Activated CD4-positive, alpha-beta T cell treated with anti-CD3 and anti-CD28 coated beads for 48 hours (primary cell): ENCODE measurements at regions not wholly inside any gene's neighbourhood (a gene's known extent, or its start where the extent isn't known, plus 50 kb on each side); places are given as distances from the start of the nearest gene placed in this dataset.

Experiments used
- DNase-seq: peaks from one replicate; pipeline ENCODE4 v3.0.0-alpha.2; 2020

DNA sequence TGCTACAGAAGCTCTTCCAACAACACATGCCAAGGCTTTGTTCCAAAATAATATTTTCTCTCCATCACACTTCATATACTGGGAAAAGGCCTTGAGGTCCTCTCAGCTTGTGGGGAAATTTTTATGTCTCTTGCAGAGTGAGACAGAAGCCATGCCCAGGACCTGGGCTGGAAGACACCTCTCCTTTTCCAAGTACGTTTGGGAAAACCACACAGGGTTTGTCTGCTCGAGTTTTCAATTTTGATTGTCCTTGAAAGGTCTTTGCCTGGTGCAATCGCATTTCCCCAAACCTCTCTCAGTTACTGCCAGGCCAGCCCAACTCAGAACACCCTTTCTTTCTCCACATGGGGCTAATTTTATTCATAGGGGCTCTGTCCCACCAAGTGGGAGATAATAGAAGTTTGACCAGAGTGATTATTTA lies 272.2 kb downstream of the OSR1 start:
- no peak for DNase-seq

DNA sequence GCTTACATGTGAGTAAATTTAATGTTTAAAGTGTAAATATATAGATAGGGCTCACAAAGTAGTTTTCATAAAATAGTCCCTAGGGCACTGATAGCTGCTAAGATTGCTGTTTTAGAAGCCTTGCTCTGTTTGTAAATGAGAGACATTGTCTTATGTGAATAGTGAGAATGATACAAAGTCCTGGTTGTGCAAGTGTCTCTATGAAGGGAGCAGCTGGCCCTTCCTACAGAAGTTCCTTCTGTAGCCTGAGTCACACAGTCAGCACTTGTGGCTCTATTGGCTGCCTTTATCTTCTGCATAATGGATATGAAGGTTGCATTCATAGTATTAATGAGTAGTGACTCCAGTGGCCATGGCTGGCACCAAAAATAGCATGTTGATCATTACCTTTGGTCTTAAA lies 279.7 kb downstream of the OSR1 start:
- no peak for DNase-seq

DNA sequence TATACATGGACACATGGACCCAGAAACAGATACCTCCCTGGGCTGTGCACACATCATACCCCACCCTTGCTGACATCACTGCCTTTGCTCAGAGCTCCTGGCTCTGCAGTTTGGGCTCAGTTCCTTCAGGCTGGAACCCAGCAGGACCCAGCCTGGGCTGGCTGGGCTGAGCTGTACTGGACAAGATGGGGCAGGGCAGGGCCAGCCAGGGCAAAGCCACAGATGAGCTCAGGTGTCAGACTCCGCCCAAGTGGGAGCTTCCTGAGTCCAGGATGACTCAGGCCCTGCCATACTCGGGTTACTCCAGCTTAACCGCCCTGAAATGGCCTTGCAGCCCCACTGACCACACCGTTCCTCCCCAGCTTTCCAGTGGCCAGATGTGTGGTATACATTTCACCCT lies 284.9 kb downstream of the OSR1 start:
- DNase-seq, result no peak

DNA sequence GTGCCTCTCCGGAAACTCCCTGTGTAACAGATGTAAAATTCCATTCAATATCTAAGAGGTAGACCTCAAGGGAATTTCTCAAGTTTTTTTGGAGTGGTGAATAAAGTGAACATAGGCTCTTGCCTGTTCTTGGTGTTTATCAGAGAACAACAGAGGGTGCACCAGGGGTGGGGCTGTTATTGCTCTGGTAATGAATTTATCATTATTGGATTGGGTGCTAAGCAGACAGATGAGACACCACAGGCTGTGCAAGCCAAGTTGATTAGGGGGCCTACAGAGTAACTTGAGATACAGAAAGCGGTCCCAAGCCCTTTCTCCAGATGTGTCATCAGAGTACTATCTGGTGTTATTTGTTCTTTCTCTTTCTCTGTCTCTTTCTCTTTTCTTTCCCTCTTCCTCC lies 286.3 kb downstream of the OSR1 start:
- no peak for DNase-seq

DNA sequence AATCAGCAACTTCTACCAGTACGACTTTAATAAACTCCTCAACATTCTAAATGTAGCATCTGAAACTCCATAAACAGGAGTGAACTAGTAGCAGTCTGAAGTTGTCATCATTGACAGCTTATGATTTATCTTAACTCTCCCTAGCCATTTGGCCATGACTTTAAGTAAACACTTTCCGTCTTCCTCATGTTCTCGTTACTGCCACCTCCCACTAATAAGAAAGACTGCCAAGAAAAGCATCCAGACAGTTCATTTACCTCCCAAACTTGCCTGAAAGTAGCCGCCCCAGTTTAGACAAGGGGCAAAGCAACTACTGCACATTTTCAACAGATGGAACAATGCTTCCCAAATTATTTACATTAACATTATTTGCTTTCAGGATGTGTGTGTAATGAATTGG lies 287.5 kb downstream of the OSR1 start:
- DNase-seq, result no peak

DNA sequence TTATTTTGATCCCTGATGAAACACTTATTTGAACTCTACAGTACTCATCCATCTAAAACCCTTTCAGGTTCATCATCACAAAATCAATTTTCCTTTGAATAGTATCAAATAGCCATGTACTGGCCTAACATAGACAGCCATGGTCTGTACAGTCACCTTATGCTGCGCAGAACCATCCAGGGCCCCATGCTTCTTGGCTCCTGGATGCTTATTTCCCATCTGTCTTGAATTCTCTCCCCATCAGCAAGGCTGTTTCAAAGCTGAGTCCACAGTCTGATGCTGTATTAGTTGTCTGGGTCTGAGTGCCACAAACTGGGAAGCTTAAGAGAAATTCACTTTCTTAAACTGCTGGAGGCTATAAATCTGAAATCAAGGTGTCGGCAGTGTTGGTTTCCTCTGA lies 290.2 kb downstream of the OSR1 start:
- DNase-seq, result no peak

DNA sequence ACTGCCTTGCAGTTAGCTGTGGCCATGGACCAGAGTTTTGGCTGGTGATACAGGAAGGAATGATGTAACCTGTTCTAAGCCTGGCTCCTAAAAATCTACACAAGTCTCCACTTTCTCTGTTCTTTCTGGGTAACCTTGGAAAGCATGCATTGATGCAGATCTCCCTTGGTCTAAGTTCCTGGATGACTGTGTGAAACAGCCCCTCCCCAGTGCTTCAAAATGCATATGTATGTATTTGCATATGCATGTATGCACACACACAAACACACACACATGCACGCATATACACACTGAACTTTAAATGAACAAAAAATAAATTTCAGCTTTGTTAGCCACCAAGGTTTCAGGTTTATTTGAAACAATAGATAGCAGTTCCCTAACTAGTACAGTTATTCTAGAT lies 296.1 kb downstream of the OSR1 start:
- DNase-seq, result no peak

DNA sequence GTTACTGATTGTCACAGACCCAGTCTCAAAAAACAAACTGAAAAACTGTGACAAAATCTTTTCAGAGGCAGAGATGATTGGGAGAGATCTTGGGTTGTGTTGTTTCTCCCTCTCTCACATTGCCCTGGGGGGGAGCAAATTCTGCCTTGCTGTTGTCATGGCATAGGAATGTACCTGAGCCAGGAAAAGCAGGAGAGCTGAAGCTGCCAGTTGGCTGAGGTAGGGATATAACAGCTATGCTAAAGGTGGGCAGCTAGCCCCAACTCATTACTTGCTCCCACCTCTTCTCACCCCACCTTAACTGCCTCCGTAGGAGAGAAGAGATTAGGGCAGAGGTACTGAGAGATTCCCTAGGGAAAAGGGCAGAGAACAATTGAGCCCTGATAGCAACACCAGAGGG lies 299.3 kb downstream of the OSR1 start:
- DNase-seq, result no peak

DNA sequence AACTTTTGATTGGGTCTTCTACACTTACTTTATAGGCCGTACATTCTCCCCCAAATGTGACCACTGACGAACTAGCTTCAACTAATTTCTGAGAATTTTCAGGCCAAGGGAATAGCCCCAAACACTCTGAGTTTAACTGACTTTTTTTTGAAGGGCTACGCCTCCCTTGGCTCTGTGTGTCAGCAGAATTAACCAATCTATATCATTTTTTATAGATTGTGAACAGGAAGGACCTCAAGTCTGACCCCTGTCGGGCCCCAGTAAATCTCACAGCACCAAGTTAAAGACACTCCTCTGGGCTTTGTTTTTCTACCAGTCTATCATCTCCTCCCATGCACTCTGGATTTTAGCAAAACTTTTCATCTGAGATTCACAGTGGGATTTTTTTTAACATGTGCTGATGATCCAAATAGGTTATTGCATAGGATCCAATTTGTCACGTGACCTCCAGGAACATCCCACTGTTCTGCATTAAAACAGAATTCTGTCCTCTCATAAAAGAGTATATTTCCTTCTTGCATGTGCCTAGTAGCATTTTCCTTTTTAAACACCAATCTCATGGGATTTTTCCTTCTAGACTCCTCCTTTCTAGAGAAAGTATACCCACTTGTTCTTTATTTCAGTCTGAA lies 307.1 kb downstream of the OSR1 start:
- no peak for DNase-seq

DNA sequence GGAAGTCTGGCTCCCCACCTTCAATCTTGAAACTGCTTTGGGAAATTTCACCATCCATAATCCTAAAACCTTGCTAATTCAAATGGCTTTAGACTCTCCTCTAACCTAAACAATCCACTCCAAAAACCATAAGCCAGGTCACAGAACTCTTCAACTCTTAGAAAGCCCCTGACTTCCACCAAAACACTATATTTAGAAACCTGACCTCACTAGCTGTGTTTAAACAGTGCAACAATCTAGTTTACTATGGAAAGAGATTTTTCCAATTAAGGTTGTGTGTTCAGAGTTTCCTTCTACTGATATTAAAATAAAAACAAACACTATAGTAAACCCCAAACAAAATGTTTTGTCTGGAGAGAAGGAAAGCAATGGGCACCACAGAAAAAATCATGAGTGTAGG lies 308.1 kb downstream of the OSR1 start:
- DNase-seq, result no peak

DNA sequence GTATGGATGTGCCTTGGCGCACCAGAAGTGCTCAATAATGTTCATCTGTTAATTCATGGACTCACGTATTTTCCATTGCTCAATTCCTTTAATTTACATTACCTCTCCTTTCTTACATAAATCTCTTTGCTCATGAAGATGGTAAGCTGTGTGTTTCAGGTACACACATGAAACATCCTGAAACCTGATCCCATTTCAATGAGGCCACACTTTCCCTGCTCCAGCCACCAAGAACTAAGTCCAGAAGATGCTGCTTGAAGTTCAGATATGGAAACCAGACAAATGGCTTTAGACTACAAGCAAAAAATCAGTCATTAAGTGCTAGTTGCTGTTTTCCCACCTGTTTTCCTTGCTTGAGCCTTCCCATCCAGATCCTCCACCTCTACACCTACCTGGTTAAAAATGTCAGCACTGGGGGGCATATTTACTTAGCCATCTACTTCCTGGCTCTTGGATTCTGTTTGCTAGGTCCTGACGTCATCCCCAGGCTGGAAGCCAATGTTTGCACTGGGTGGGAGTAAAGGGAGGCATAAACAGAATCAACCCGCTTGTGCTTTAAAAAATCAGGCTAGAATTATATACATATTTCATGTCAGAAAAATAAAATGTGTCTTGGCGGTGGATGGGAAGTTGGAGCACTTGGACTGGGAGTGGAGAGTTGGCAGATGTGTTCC lies 309.7 kb downstream of the OSR1 start:
- no peak for DNase-seq

DNA sequence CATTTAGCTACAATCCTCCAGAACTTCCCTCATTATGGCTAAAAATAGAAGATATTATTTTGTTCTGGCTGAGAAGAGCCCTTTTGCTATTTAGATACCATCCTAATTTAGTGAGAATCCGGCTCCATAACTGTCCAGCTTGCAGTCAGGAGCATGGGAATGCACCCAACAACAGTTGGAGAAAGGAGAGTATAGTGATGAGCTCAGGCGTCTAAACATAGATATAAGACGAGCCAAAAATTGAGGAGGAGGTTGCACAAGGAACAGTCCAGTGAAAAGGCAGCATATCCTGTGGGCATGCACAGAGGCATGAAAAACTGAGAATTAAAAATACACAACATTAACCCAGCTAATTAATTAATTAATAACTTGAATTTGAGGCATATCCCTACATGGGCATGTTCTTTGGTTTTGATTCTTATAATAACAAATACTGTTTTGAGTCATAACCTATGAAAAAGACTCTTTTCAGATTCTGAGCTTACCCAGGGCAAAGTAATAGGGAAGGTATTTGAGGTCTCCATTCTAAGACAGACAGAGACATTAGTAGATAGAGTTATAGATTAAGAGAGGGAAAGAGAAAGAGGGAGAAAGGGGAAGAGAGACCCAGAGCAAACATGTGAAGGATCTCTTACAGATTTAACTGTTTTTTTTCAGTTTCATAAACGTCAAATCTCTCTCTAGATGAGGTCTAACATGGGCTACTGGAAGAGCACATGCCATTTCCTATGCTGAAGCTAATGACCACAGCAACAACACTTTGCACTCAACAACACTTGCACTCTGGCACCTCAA lies 311.2 kb downstream of the OSR1 start:
- no peak for DNase-seq

DNA sequence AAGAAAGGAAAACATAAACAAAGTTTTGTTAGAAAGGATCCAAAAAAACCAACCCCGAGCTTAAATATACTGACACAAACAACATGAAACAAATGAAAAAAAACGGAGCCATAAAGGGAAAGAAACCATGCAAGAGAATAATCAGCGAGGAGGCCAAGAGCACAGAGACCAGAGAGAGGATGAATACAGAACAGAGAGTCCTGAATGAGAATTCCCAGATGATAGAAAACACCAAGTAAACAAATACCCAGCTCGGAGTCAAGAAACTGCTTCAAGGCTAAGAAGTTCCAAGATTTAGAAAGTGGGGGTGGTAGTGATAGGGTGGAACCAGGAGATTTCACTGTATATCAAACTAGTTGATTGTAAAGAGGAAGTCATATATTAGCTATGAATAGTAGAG lies 313.3 kb downstream of the OSR1 start:
- no peak for DNase-seq

DNA sequence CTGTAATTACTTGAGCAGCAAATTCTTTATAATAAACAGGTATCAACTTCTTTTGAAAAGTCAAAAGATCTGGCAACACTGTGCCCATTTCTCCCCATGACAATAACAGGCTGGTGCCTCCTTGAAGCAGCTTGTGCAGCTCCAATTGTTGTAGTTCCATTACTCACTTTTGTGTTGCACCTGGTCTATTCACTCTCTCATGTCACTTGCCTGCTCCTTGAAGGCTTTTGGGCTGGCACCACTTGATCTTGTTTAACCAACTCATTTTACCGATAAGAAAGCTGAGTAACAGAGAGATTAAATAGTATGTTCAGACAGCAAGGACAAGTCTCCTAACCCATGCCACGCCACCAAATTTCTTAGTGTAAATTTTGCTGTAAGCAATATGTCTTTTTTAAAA lies 314.5 kb downstream of the OSR1 start:
- no peak for DNase-seq

DNA sequence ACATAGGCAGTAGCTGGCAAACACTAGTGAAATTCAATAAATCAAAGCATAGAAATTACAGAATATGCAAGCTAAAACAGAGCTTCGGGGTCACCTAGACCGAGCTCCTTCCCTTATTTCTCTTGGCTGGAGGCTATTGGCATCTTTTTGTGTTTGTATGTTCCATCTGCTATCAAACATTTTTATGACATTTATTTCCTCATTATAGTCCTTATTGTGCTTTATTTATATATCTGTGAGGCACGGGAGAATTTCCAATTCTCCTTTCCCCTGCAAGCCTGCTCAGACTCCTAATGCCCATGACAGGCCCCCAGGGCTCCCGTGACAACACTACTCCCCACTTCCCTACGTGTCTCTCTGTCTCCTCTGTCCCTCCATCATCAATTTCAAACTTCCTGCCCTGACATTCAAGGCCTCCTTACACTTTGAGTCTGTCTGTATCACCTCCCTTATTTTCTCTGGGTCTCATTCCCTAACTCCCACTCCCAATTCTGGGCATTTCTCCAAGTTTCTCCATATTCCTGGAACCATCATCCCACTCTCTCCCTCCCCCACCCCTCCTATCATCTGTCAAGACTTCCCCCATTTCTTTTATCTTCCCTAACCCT lies 316.9 kb downstream of the OSR1 start:
- no peak for DNase-seq

DNA sequence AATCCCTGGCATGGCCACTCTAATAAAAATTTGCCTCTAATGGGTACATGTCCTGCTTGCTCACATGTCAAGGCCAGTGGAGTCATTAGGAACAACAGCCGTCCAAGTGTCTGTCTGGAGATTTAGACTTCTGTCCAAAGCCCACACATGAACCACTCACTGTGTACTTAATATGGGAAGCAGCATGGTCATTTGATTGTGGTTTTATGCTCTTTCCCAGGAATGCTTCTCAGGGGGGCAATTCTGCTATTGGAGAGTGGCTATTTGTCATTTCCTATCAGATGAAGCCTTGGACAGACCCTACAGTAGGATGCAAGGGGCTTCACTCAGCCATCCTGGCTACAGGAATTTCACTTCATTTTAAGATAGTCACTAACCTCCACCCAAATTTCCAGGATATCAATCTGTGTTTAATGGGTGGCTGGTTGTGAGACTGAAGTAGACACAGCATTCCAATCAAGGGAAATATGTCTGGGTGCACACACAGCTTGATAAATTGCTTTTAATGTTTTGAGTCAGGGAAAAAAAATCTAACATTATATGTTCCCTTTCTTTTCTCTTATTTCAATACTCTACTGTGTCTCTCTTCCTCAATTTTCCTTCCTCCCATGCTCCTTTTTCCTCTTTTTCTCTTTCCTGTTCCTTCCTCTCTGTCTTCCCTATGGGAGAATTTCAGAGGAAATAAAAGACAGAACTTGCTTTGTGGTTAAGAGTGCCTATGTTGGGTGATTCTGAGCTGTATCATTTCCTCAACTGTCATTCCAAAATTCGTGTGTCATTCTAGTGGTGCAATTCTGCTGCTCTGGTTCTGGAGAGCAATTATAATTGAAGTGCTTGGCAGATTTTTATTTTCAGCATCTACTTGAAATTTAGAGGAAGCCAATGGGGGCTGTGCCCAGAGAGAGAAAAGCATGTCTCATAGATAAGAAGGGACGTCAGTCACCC lies 320.1 kb downstream of the OSR1 start:
- DNase-seq, result no peak

DNA sequence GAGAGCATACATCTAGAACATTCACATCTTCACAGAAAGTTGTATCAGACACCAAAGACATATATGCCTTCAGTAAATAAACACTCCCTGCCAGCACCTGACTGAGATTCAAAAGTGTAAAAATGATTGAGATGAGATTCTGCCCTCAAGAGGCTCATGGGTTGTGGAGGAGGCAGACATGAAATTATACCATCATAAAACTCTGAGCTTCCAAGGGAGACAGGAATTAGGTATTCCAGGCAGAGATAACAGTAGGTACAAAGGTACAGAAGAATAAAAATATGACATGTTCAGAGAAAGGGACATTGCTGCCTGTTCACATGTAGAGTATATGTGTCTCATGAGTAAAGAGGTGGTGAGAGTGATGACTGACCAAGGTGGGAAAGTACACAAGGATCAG lies 322.3 kb downstream of the OSR1 start:
- no peak for DNase-seq

DNA sequence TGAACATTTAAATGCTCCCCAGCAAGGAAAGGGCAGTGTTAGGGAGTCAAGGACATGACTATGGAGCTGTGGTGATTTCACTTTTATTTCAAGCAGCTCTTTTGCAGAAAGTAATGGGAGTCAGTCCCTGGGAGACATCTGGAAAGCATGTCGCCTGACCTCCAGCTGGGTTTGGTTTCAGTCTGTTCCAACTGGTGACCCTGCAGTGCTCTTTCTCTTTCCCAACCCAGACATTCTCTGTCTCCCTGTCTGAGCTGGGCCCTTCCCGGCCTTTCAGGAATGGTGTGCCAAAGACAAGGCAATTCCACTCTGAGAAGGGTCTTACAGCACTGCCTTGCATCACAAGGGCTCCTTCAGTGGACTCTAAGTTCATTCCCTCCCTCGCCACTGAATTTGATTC lies 323.2 kb downstream of the OSR1 start:
- no peak for DNase-seq

DNA sequence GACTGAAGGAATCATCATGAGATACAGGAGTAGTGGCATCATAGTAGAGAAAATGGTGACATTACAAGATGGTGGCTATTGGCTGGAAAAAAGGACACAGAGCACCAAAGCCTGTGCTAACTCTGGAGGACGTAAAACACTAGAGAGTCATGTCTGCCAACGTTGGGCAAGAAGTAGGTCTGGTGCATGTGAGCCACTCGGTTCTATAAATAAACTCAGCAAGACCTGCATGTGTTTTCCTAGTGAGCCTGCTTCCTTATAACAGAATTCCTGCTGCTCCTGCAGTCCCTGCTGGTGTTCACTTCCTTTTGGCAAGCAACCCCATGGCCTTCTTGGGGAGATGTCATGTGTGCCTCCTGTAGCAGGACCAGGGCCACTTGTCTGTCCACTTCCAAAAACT lies 325.2 kb downstream of the OSR1 start:
- DNase-seq, result no peak

DNA sequence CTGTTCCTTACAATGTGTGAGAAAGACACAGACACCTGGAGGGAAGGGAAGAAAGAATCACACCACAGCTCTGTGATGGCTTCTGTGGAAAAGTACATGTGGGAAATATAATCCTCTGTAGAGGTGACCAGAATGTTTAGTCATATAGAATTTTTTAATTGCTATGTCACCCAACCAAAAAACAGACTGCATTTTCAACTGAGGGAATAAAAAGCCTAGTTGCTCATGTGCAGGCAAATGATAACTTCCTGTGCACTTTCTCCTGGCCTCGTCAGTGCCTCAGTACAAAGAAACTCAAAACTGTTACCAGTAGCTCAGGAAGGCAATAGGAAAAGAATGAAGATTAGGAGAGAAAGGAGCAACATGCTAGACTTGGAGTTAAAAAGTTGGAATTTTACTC lies 326.8 kb downstream of the OSR1 start:
- DNase-seq, result no peak

DNA sequence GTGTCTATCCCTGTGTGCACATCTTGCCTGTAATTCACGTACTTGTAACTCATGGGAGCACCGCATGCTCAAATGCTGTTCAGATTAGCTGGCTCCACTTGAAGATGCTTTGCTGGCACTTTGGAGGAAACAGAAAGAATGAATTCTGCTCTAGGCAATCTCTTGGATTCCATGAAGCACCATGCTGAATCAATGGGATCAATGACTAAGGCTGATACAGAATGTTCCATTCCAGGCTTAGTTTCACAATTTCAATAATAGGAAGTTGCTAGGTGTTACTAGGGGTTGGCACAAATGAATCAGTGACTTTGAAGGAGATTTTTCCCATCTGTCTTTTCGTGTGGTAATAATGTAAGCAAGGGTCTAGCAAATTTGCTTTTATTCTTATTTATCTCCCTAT lies 328.8 kb downstream of the OSR1 start:
- no peak for DNase-seq

DNA sequence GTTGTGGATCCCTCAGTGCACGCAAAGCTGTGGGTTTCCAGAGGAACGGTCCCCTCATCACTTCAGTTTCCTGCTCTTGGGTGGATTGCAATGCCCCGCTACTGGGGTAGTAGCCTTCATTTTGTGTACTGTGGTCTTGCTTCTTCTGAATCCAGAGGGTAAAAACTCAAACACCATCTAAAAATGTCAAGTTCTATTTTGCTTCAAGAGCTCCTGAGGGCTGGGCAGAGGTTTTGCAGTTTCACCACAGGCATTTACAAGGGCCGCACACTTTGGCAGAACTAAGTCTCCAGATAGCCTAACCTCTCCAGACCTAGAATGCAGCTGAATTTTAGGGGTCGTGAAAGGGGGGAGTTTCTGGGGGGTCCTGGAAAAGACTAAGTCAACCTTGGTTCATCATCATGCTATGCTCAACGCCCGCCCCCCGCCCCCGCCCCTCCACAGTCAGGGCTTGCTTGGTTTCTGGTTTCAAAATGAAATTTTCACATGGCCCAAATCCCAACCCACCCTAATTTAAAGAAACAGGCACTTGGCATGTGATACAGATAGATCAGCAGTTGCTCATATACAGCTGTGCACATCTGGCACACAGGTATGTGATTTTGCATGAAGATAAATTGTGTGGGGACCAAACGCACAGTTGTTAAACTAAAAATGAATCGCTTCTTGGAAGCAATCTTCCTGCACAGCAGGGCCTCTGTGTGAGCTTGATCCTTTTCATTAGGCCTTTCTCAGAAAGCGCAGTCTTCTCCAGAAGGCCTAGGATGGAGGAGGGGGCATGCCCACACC lies 329.6 kb downstream of the OSR1 start:
- no peak for DNase-seq
